Stimulated activated naive CD8-positive, alpha-beta T cell treated with anti-CD3 and anti-CD28 coated beads, Interleukin-15, Interleukin-2, amounts not matched to agents 100 ng/mL and 50 ng/mL, for 24 hours (primary cell): ENCODE measurements at regions not wholly inside any gene's neighbourhood (a gene's known extent, or its start where the extent isn't known, plus 50 kb on each side); places are given as distances from the start of the nearest gene placed in this dataset.
"Not testable (repeated sequence)": the region's sequence is repeated elsewhere in the genome, so short reads cannot be mapped to it uniquely, and the experiment has no call there.

Experiments used
- H3K27ac Mint-ChIP-seq: one replicate; pipeline ENCODE4 v1.8.0; 2021; ENCODE audit warnings: mild to moderate bottlenecking, mixed read lengths
- H3K27me3 Mint-ChIP-seq: one replicate; pipeline ENCODE4 v1.8.0; 2021; ENCODE audit warnings: mixed read lengths
- H3K36me3 Mint-ChIP-seq: one replicate; pipeline ENCODE4 v1.8.0; 2021; ENCODE audit warnings: low read depth, mixed read lengths
- H3K4me1 Mint-ChIP-seq: one replicate; pipeline ENCODE4 v1.8.0; 2021; ENCODE audit warnings: low read depth, mixed read lengths
- H3K4me3 Mint-ChIP-seq: one replicate; pipeline ENCODE4 v1.8.0; 2021; ENCODE audit warnings: mild to moderate bottlenecking, mixed read lengths
- H3K9me3 Mint-ChIP-seq: one replicate; pipeline ENCODE4 v1.8.0; 2021; ENCODE audit warnings: mixed read lengths

DNA sequence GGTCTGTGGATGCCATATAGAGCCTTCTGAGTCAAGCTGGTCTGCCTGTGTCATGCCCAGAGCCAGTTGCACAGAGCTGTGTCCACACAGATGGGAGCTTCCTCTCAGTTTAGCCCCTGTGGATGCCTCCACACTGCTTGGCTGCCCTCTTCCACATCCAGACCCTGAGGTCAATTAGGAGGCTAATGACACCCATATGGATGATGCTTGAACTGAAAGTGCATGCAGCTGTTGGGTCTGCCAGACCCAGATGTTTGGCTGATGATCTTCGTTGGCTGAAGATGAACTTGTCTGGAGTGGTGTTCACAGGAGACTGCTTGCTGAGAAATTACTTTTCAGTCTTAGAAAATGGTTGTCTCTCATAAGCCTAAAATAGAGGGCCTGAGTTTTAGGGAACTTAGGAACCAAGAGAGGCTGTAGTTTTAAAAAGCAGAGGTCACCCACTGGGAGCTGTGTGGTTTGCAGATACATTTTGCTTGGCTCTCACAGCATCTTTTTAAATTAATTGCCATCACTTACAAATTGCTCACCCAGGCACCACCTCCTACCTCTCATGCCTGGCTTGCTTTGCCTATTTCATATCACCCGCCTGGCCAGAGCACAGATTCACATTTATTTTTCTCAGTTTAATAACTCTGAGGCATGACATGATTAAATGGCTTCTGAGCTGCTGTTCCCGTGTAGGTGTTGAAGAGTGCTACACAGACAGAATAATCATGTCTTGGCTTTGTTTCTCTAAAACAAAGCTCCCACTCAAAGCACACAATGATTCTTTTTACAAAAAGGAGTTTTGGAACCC is 176.1 kb downstream of the MINAR1 start:
- Mint-ChIP-seq H3K27ac (no peak overlapping the region), H3K36me3 (no peaks in the 10 kb centered on the region), H3K27me3 (peaks cover 5% of the 10 kb centered on the region), H3K9me3 (no peaks in the 10 kb centered on the region), H3K4me3 (no peak overlapping the region), H3K4me1 (no peaks in the 10 kb centered on the region)

DNA sequence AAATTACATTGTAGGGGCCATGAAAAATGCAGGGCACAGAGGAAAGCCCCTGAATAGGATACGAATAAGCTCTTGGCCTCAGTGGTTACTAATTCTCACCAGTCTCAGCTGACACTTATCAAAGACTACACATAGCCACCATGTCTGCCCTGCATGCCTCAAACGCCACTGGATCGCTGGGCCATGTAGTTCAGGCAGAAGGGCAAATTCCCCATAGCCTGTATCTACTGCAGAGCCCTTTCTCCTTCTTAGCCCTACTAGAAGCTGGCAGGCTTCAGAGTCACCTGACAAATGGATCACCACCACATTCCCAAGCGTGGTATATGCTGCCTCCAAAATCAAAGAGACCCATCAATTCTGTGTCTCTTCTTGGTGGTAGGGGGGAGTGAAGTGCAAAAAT is 177.4 kb downstream of the MINAR1 start:
- Mint-ChIP-seq H3K36me3 (no peaks in the 10 kb centered on the region), H3K4me1 (no peaks in the 10 kb centered on the region), H3K9me3 (no peaks in the 10 kb centered on the region), H3K27ac (no peak overlapping the region), H3K27me3 (peaks cover 5% of the 10 kb centered on the region), H3K4me3 (no peak overlapping the region)

DNA sequence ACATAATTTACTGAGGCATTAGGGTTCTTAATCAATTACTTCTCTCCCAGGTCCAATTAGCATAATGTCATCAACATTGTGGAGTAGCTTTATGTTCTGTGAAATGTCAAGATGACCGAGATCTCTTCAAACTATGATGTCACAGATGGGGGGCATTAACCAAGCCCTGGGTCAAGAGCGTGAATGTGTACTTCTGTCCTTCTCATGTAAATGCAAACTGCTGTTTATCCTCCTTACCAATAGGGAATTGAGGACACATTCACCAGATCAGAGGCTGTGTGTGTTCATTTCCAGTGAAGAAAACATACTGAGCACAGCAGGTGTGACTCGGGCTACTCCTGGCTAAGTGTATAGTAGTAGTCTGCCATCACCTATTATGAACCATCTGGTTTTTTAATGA is 177.9 kb downstream of the MINAR1 start:
- Mint-ChIP-seq H3K27me3 (peaks cover 5% of the 10 kb centered on the region), H3K9me3 (no peaks in the 10 kb centered on the region), H3K27ac (no peak overlapping the region), H3K36me3 (no peaks in the 10 kb centered on the region), H3K4me3 (no peak overlapping the region), H3K4me1 (no peaks in the 10 kb centered on the region)

DNA sequence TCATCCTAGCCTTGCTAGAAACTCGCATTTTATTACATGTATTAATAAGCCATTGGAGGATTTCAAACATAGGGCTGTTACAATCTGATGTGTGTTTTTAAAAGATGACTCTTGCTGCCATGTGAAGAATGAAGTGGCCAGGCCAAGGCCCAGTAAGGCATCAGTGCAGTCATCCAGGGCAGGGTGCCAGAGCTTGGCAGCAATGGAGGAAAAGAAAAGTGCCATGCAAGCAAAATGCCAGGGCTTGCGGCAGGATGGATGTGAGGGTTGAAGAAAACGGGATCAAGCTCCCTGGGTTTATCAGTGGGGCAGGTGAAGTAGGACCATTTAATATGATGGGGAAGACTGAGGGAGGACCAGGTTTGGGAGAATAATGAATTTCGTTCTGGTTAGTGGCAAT is 183.6 kb downstream of the MINAR1 start:
- no peaks in the 10 kb centered on the region for H3K36me3 Mint-ChIP-seq
- H3K4me3 Mint-ChIP-seq, result no peak overlapping the region
- H3K9me3 Mint-ChIP-seq, result no peaks in the 10 kb centered on the region
- H3K27ac Mint-ChIP-seq, result no peak overlapping the region
- peaks cover 14% of the 10 kb centered on the region for H3K27me3 Mint-ChIP-seq
- no peaks in the 10 kb centered on the region for H3K4me1 Mint-ChIP-seq

DNA sequence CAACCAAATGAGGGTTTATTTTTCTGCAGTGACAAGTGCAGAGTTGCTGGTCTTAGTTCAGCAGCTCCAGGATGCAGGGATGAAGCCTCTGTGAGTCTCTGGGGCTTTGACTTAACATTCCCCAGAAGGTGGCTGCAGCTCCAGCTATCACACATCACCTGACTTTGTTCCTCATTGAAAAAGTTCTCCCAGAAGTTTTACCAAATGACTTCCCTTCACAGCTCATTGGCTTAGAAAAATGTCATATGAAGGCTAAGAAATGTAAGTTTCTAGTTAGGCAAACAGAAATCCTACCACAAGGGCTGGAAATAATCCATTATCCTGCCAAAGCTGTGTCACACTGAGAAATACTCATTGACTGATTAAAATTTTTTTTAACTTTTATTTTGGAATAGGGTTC is 184.9 kb downstream of the MINAR1 start:
- H3K4me1 Mint-ChIP-seq, result no peaks in the 10 kb centered on the region
- no peak overlapping the region for H3K4me3 Mint-ChIP-seq

DNA sequence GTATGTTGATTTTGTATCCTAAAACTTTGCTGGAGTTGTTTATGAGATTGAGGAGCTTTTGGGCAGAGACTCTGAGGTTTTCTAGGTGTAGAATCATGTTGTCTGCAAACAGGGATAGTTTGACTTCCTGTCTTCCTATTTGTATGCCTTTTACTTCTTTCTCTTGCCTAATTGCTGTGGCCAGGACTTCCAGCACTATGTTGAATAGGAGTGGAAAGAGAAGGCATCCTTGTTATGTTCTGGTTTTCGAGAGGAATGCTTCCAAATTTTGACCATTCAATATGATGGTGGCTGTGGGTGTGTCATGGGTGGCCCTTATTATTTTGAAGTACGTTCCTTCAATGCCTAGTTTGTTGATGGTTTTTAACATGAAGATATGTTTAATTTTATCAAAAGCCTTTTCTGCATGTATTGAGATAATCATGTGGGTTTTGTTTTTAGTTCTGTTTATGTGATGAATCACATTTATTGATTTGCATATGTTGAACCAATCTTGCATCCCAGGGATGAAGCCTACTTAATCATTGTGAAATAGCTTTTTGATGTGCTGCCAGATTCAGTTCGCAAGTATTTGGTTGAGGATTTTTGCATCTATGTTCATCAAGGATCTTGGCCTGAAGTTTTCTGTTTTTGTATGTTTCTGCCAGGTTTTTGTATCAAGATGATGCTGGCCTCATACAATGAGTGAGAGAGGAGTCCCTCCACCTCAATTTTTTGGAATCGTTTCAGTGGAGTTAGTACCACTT is 188.1 kb downstream of the MINAR1 start:
- H3K27me3 Mint-ChIP-seq, result peaks cover 38% of the 10 kb centered on the region
- H3K36me3 Mint-ChIP-seq, result no peaks in the 10 kb centered on the region
- H3K9me3 Mint-ChIP-seq, result no peaks in the 10 kb centered on the region
- H3K27ac Mint-ChIP-seq, result no peak overlapping the region
- no peaks in the 10 kb centered on the region for H3K4me1 Mint-ChIP-seq
- no peak overlapping the region for H3K4me3 Mint-ChIP-seq

More for the DNA sequence above, 184.9 kb downstream of the MINAR1 start:
- Mint-ChIP-seq H3K27me3 (peaks cover 19% of the 10 kb centered on the region), H3K9me3 (no peaks in the 10 kb centered on the region), H3K27ac (no peak overlapping the region), H3K36me3 (no peaks in the 10 kb centered on the region)

DNA sequence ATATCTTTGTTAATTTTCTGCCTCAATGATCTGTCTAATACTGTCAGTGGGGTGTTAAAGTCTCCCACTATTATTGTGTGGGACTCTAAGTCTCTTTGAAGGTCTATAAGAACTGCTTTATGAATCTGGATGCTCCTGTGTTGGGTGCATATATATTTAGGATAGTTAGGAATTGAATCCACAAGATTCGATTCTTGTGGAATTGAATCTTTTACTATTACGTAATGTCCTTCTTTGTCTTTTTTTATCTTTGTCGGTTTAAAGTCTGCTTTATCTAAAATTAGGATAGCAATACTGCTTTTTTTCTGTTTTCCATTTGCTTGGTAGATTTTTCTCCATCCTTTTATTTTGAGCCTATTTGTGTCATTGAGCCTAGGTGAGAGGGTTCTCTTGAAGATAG is 189.7 kb downstream of the MINAR1 start:
- not testable (repeated sequence) for H3K4me1 Mint-ChIP-seq, H3K9me3 Mint-ChIP-seq, H3K36me3 Mint-ChIP-seq, H3K27ac Mint-ChIP-seq, H3K4me3 Mint-ChIP-seq
- H3K27me3 Mint-ChIP-seq, result peaks cover 43% of the 10 kb centered on the region

DNA sequence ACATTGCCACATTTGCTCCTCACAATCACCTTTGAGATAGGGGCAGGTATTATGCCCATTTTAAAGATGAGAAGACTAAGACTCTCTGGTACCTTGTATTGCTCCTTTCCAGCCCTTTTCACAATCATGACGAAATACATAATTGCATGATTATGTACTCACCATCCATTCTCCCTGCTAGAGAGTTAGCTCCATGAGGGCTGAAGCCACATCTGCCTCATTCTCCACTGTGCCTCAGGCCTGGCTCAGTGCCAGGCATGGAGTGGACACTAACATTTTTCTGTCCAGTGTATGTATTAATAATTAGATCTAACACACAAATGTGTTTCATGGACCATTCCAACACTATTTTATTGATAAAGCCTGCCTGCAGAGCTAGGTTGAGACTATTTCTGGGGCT is 191.4 kb downstream of the MINAR1 start:
- no peaks in the 10 kb centered on the region for H3K36me3 Mint-ChIP-seq
- peaks cover 49% of the 10 kb centered on the region for H3K27me3 Mint-ChIP-seq
- no peak overlapping the region for H3K27ac Mint-ChIP-seq
- H3K4me1 Mint-ChIP-seq, result no peaks in the 10 kb centered on the region
- H3K9me3 Mint-ChIP-seq, result no peaks in the 10 kb centered on the region
- H3K4me3 Mint-ChIP-seq, result no peak overlapping the region

DNA sequence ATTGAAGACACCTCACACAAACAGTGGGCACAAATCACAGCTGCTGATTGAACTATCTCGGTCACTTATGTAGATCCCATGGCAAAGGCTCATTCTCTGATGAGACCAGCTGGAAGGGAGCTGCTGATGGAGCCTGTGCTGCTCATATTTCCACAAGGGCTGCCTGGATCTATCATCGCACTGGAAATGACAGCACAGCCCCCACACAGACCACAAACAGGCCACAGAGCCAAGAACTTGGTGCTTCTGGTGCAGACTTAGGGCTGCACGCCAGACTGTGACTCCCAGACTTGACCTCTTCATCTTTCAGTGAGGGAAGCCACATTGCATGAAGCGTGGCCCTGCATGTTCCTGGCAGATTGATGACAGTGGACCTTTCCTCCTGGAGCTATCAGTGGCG is 197.6 kb downstream of the MINAR1 start:
- Mint-ChIP-seq H3K27me3 (peaks cover 29% of the 10 kb centered on the region), H3K4me3 (no peak overlapping the region), H3K27ac (no peak overlapping the region), H3K36me3 (no peaks in the 10 kb centered on the region), H3K9me3 (peaks cover 10% of the 10 kb centered on the region), H3K4me1 (no peaks in the 10 kb centered on the region)

DNA sequence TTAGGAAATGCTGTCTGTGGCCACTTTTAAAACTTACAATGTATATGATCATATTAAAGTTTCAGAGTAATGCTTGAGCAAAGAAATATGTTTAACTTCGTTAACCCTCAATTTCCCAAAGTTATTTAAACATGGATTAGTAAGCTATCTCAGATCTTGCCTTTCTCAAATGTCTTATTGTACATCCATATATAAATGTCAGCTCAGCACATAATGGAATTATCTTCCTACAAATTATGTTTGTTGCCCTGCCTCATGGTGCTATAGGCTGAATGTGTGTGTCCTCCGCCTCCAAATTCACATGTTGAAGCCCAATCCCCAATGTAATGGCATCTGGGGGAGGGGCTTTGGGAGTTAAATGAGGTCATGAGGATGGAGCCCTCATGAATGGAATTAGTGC is 200.3 kb downstream of the MINAR1 start:
- Mint-ChIP-seq H3K9me3 (peaks cover 10% of the 10 kb centered on the region), H3K27ac (no peak overlapping the region), H3K36me3 (no peaks in the 10 kb centered on the region), H3K4me3 (no peak overlapping the region), H3K27me3 (peaks cover 23% of the 10 kb centered on the region), H3K4me1 (no peaks in the 10 kb centered on the region)

DNA sequence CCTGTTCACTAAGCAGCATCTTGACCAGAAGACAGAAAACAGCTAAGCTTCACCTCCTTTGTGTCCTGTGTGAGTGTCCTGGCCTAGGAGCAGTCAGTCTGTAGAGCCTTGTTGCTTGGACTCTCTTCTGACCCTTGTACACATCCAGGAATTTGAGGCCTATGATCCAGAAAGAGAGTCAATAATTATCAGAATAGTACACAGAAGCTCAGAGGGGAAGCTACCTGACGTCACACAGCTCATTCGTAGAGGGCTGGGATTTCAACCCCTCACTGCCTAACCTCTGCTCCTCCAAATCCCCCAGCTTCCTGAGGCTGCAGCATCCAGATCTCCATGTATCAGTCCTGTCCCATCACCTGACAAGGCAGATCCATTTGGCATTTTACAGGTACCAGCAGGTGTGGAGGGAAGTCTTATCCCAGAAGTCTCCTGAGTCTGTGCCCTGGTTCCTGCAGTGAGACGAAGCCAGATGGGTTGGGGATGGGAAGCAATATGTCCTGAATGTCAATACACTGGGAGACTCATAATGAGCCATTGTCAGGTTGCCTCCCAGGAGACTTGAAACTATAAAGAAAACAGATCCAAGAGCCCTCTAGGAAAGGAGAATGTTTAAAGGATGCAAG is 203.1 kb downstream of the MINAR1 start:
- H3K4me3 Mint-ChIP-seq, result no peak overlapping the region
- H3K9me3 Mint-ChIP-seq, result peaks cover 10% of the 10 kb centered on the region
- H3K27me3 Mint-ChIP-seq, result peaks cover 20% of the 10 kb centered on the region
- no peak overlapping the region for H3K27ac Mint-ChIP-seq
- no peaks in the 10 kb centered on the region for H3K4me1 Mint-ChIP-seq
- no peaks in the 10 kb centered on the region for H3K36me3 Mint-ChIP-seq

DNA sequence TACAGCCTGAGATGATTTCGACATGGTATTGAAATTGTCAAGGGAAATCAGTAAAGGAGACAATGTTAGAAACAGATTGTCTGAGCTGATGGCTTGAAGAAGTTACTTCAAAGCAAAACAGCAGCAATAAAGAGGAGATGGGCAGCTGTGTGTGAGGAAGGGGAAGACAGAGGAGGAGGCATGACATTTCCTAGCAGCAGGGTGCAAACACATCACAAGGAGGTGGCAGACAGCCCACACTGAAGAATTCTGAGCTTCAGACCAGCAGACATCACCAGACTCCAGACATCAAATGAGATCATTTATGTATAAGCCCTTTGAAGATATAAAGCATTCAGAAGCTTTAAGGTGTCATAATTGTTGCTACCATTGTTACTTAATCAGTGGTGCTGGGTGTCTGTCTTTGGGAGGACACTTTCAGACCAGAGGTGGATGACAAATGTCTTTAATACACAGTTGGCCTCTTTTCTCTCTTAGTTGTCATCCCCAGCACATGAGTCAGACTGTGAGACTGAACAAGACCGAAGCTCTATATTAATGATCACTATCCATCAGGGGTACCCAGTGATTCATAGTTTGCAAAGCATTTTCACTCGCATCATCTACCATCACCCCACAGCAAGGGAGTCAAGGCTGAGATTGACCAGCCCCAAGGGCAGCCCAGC is 203.9 kb downstream of the MINAR1 start:
- Mint-ChIP-seq H3K27me3 (peaks cover 22% of the 10 kb centered on the region), H3K36me3 (no peaks in the 10 kb centered on the region), H3K4me1 (no peaks in the 10 kb centered on the region), H3K4me3 (no peak overlapping the region), H3K9me3 (peaks cover 10% of the 10 kb centered on the region), H3K27ac (no peak overlapping the region)

DNA sequence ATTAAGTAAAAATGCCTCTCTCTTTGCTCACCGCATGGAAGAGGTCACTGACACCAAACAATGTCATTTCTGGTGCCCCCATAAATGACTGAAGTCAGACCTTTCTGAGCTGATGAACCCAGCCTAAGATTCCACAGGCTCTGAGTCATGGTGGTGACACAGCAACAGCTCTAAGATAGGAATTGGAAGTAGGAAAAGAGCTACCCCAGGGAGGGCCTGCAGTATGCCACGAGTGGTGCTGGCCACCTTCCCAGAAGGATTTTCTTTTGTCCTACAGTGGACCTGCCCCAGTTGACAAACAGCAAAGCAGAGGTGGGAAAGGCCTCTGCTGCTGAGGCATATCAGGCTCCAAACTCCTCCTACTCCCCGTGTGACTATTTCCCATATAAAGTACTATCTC is 208.1 kb downstream of the MINAR1 start:
- no peak overlapping the region for H3K27ac Mint-ChIP-seq
- no peaks in the 10 kb centered on the region for H3K9me3 Mint-ChIP-seq
- peaks cover 26% of the 10 kb centered on the region for H3K27me3 Mint-ChIP-seq
- no peak overlapping the region for H3K4me3 Mint-ChIP-seq
- peaks cover 9% of the 10 kb centered on the region for H3K4me1 Mint-ChIP-seq
- H3K36me3 Mint-ChIP-seq, result no peaks in the 10 kb centered on the region

DNA sequence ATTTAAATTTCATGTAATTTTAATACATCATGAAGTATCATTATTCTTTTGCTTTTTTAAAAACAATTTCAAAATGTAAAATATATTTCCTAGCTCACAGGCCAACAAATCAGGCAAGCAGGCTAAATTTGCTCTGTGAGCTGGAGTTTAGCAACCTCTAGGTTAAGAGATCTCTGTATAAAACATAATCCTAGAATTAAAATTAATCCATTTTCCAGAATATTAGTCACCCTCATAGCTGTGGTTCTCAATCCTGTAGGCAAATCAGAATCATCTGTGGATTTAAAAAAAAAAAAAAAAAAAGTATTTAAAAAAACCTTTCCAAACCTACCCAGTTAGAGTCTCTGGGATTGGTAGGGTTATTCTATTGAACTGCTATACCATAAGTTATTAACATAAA is 209.7 kb downstream of the MINAR1 start:
- peaks cover 10% of the 10 kb centered on the region for H3K9me3 Mint-ChIP-seq
- H3K36me3 Mint-ChIP-seq, result no peaks in the 10 kb centered on the region
- peaks cover 26% of the 10 kb centered on the region for H3K27me3 Mint-ChIP-seq
- H3K27ac Mint-ChIP-seq, result no peak overlapping the region
- H3K4me1 Mint-ChIP-seq, result peaks cover 9% of the 10 kb centered on the region
- no peak overlapping the region for H3K4me3 Mint-ChIP-seq

DNA sequence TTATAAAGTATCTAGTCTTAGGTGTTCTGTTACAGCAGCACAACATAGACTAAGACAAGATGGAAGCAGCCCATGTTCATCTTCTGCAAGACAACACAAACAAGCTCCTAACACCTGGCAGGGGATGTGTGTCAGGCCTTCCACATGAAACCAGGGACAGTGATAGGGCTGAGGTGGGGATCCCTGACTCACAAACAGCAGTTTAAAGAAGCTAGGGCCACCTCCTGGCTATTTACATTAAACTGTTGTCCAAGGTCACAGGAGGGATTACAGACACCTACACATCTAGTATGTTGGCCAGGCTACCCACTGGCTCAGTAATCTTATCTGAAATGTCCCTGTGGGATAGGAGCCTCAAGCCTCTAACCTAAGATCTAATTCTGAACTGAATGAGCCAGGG is 211.3 kb downstream of the MINAR1 start:
- Mint-ChIP-seq H3K36me3 (no peaks in the 10 kb centered on the region), H3K27me3 (peaks cover 26% of the 10 kb centered on the region), H3K9me3 (peaks cover 11% of the 10 kb centered on the region), H3K4me1 (peaks cover 9% of the 10 kb centered on the region), H3K4me3 (no peak overlapping the region), H3K27ac (no peak overlapping the region)
